GM23338 (cell line): ENCODE measurements at regions not wholly inside any gene's neighbourhood (a gene's known extent, or its start where the extent isn't known, plus 50 kb on each side); places are given as distances from the start of the nearest gene placed in this dataset.

ENCODE experiments used
- ATAC-seq: fragments of 200-7000 bp; cut with Tn5 transposase; 3 replicates; pipeline ENCODE4 v1.9.1; 2020
- DNase-seq: peaks from one replicate; pipeline ENCODE4 v3.0.0-alpha.2; 2015; ENCODE audit warnings: low spot score
- H2AFZ ChIP-seq: fragments of 200-600 bp; sonication (generic); 2 replicates; pipeline ENCODE4 v1.8.0; 2016; ENCODE audit warnings: antibody characterized with exemption, mild to moderate bottlenecking, moderate library complexity
- H3F3A ChIP-seq: fragments of 200-600 bp; sonication (generic); replicated peaks from 2 replicates; pipeline ENCODE4 v1.8.0; 2017; ENCODE audit warnings: antibody characterized with exemption, mixed run types, low read depth
- H3K27ac ChIP-seq: fragments of 200-600 bp; sonication (generic); 2 replicates; pipeline ENCODE4 v1.6.1; 2016; ENCODE audit warnings: low read depth
- H3K27me3 ChIP-seq: fragments of 200-600 bp; sonication (generic); 2 replicates; pipeline ENCODE4 v1.8.0; 2016; ENCODE audit warnings: mild to moderate bottlenecking, mixed run types, moderate library complexity; ENCODE audit not compliant: insufficient read depth
- H3K36me3 ChIP-seq: fragments of 200-600 bp; sonication (generic); 2 replicates; pipeline ENCODE4 v1.8.0; 2016; ENCODE audit warnings: mild to moderate bottlenecking; ENCODE audit not compliant: insufficient read depth
- H3K4me1 ChIP-seq: fragments of 200-600 bp; sonication (generic); 2 replicates; pipeline ENCODE4 v1.8.0; 2016; ENCODE audit warnings: mild to moderate bottlenecking, moderate library complexity; ENCODE audit not compliant: insufficient read depth
- H3K4me2 ChIP-seq: fragments of 200-600 bp; sonication (generic); 2 replicates; pipeline ENCODE4 v1.7.1; 2017; ENCODE audit warnings: mixed run types
- H3K4me3 ChIP-seq: fragments of 200-600 bp; sonication (generic); 2 replicates; pipeline ENCODE4 v1.6.1; 2016; ENCODE audit warnings: mixed run types
- H3K79me2 ChIP-seq: fragments of 200-600 bp; sonication (generic); replicated peaks from 2 replicates; pipeline ENCODE4 v1.8.0; 2017; ENCODE audit warnings: mild to moderate bottlenecking; ENCODE audit not compliant: insufficient read depth
- H3K9me2 ChIP-seq: fragments of 200-600 bp; sonication (generic); 2 replicates; pipeline ENCODE4 v1.8.0; 2017; ENCODE audit not compliant: insufficient read depth
- H4K20me1 ChIP-seq: fragments of 200-600 bp; sonication (generic); replicated peaks from 2 replicates; pipeline ENCODE4 v1.8.0; 2017; ENCODE audit warnings: mild to moderate bottlenecking; ENCODE audit not compliant: insufficient read depth
- H3K27ac Mint-ChIP-seq: 2 replicates; pipeline ENCODE4 v1.8.0; 2020; ENCODE audit warnings: inconsistent platforms, mild to moderate bottlenecking, moderate library complexity, mixed read lengths
- H3K27me3 Mint-ChIP-seq: 3 replicates; pipeline ENCODE4 v1.8.0; 2022; ENCODE audit warnings: low read depth, mild to moderate bottlenecking, moderate library complexity, mixed read lengths, inconsistent platforms; ENCODE audit not compliant: insufficient read depth, poor library complexity
- H3K36me3 Mint-ChIP-seq: 3 replicates; pipeline ENCODE4 v1.8.0; 2021; ENCODE audit warnings: low read depth, mild to moderate bottlenecking, inconsistent platforms, moderate library complexity, mixed read lengths
- H3K4me1 Mint-ChIP-seq: 3 replicates; pipeline ENCODE4 v1.8.0; 2020; ENCODE audit warnings: mild to moderate bottlenecking, inconsistent platforms, mixed read lengths
- H3K4me3 Mint-ChIP-seq: 3 replicates; pipeline ENCODE4 v1.8.0; 2021; ENCODE audit warnings: moderate library complexity, mild to moderate bottlenecking, inconsistent platforms, mixed read lengths
- H3K9me3 Mint-ChIP-seq: 3 replicates; pipeline ENCODE4 v1.8.0; 2020; ENCODE audit warnings: moderate library complexity, mild to moderate bottlenecking, inconsistent platforms, mixed read lengths
- CTCF ChIP-seq, 2 experiments: fragments of 200-600 bp in 1 of 2; sonication (generic) in 1 of 2; conservative IDR thresholded peaks; 2 replicates each; pipeline versions ENCODE4 v1.5.1 to v1.6.1; 2016 to 2017; ENCODE audit warnings: antibody characterized with exemption in 2 of 2, low read depth in 2 of 2, mild to moderate bottlenecking in 2 of 2, moderate library complexity in 1 of 2
- EZH2 ChIP-seq: fragments of 200-600 bp; sonication (generic); IDR thresholded peaks from one replicate; pipeline ENCODE4 v1.8.0; 2017; ENCODE audit warnings: antibody characterized with exemption, mild to moderate bottlenecking, low read depth; ENCODE audit not compliant: unreplicated experiment
- EZH2phosphoT487 ChIP-seq: fragments of 200-600 bp; sonication (generic); IDR thresholded peaks from one replicate; pipeline ENCODE4 v1.8.1; 2018; ENCODE audit warnings: antibody characterized with exemption; ENCODE audit not compliant: unreplicated experiment
- JUNB ChIP-seq: IDR thresholded peaks from one replicate; pipeline ENCODE4 v1.6.1; 2016; ENCODE audit warnings: antibody characterized with exemption; ENCODE audit not compliant: unreplicated experiment
- POLR2AphosphoS5 ChIP-seq: IDR thresholded peaks from 2 replicates; pipeline ENCODE4 v1.6.1; 2016; ENCODE audit warnings: antibody characterized with exemption, low read depth
- REST ChIP-seq: IDR thresholded peaks from one replicate; pipeline ENCODE4 v1.6.1; 2018; ENCODE audit warnings: antibody characterized with exemption; ENCODE audit not compliant: unreplicated experiment
- ZNF331 ChIP-seq: fragments of 250-450 bp; sonication (Bioruptor Pico); IDR thresholded peaks from 2 replicates; pipeline ENCODE4 v1.5.0; 2020; ENCODE audit warnings: low read depth, mild to moderate bottlenecking, moderate library complexity

GRCh38 chr9:129310666-129311350, 132.7 kb upstream of the IER5L start:
- peaks cover 5% of the 10 kb centered on the region for H3K4me1 Mint-ChIP-seq
- TF ChIP-seq EZH2 (no peak), POLR2AphosphoS5 (no peak), ZNF331 (CRISPR knock-in tag) (no peak), REST (no peak)
- H3K27me3 ChIP-seq, result no peaks in the 10 kb centered on the region
- H3K36me3 Mint-ChIP-seq, result no peaks in the 10 kb centered on the region
- H3F3A ChIP-seq, result no peaks in the 10 kb centered on the region
- peaks cover 6% of the 10 kb centered on the region; the same call in 2 of the 3 replicates for H3K9me3 Mint-ChIP-seq
- no peaks in the 10 kb centered on the region for H3K79me2 ChIP-seq
- H3K4me3 ChIP-seq, result no peak overlapping the region
- H3K4me3 Mint-ChIP-seq, result no peak overlapping the region
- H3K9me2 ChIP-seq, result no peaks in the 10 kb centered on the region
- no peak overlapping the region for H3K27ac Mint-ChIP-seq
- H2AFZ ChIP-seq, result no peak overlapping the region
- ATAC-seq (no peak), DNase-seq (no peak)
- H3K36me3 ChIP-seq, result no peaks in the 10 kb centered on the region
- no peaks in the 10 kb centered on the region for H3K4me1 ChIP-seq
- H3K4me2 ChIP-seq, result no peak overlapping the region
- no peak overlapping the region for H3K27ac ChIP-seq
- no peaks in the 10 kb centered on the region for H4K20me1 ChIP-seq
- H3K27me3 Mint-ChIP-seq, result peaks cover 15% of the 10 kb centered on the region

GRCh38 chr9:129309906-129310305, 131.8 kb upstream of the IER5L start:
- Histone ChIP-seq H3K4me1 (no peaks in the 10 kb centered on the region), H3K27ac (no peak overlapping the region), H3F3A (no peaks in the 10 kb centered on the region), H2AFZ (no peak overlapping the region), H3K4me3 (no peak overlapping the region), H3K4me2 (no peak overlapping the region), H3K27me3 (no peaks in the 10 kb centered on the region), H3K36me3 (no peaks in the 10 kb centered on the region), H3K79me2 (no peaks in the 10 kb centered on the region), H3K9me2 (no peaks in the 10 kb centered on the region), H4K20me1 (no peaks in the 10 kb centered on the region)
- DNase-seq, result no peak
- Mint-ChIP-seq H3K36me3 (no peaks in the 10 kb centered on the region), H3K4me1 (peaks cover 8% of the 10 kb centered on the region), H3K9me3 (peaks cover 6% of the 10 kb centered on the region; the same call in 2 of the 3 replicates), H3K27me3 (peaks cover 14% of the 10 kb centered on the region), H3K4me3 (no peak overlapping the region), H3K27ac (no peak overlapping the region)
- TF ChIP-seq EZH2phosphoT487, result no peak
- no peak for TF ChIP-seq CTCF (conservative IDR thresholded peaks at IDR 0.05; ENCODE audit: low read depth in 2 of 2)
- TF ChIP-seq JUNB, result no peak
- no peak for ATAC-seq
